GM18498 (cell line): ENCODE measurements at regions not wholly inside any gene's neighbourhood (a gene's known extent, or its start where the extent isn't known, plus 50 kb on each side); places are given as distances from the start of the nearest gene placed in this dataset.
A peak's percentile ranks its signal among the peaks of the same experiment; 100 is the strongest.
"Not testable (repeated sequence)": the region's sequence is repeated elsewhere in the genome, so short reads cannot be mapped to it uniquely, and the experiment has no call there.

Source experiments
- ATAC-seq: cut with Tn5 transposase; IDR thresholded peaks from one replicate; pipeline ENCODE4 v1.9.1; 2021; ENCODE audit warnings: mild to moderate bottlenecking, moderate library complexity; ENCODE audit not compliant: unreplicated experiment

DNA sequence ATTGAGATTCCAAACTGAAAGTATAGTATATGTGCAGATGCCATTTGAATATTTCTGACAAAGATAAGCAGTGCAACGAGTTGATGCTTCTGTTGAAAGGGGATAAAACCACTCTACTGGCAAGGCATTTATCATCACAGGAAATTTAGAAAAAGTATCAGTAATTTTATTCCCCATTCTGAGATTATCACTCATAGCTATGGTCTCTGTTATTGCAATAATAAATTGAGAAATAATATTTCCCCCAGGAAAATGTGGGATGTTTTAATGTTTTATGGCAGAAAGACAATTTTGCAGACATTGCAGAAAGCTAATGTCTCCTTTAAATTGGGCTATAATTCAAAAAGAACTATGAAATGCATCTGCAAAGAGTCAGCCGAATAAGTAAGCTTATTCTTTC, 1612.7 kb upstream of the ACO1 start:
- ATAC-seq, result no peak

- ATAC-seq, result no peak
These were observed 1611.0 kb upstream of the ACO1 start for GRCh38 chr9:30773427-30773826.

DNA sequence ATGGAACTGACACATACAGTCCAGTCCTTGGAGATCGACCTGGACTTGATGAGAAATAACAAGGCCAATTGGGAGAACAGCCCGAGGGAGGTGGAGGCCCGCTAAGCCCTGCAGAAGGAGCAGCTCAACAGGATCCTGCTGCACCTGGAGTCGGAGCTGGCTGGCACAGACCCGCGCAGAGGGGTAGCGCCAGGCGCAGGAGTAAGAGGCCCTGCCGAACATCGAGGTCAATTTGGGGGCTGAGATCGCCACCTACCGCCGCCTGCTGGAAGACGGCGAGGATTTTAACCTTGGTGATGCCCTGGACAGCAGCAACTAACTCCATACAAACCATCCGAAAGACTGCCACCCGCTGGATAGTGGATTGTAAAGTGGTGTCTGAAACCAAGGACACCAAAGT, 1610.1 kb upstream of the ACO1 start:
- ATAC-seq, result no peak

DNA sequence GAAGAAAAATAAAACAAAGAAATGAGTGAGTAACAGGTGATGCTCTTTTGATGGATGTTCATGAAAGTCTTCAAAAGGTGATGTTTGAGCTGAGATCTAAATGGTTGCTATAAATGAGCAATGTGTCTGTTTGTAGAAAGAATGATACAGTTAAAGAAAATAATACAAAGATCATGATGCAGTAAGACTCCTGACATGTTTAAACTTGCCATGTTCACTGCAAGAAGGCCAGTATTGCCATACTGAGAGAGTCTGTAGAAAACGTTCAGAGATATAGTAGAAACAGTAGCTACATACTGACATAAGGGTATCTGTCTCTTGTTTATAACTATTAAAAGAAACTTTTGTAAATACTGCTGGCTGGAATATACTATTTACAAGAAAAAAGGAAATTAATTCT, 1609.2 kb upstream of the ACO1 start:
- ATAC-seq, result no peak

DNA sequence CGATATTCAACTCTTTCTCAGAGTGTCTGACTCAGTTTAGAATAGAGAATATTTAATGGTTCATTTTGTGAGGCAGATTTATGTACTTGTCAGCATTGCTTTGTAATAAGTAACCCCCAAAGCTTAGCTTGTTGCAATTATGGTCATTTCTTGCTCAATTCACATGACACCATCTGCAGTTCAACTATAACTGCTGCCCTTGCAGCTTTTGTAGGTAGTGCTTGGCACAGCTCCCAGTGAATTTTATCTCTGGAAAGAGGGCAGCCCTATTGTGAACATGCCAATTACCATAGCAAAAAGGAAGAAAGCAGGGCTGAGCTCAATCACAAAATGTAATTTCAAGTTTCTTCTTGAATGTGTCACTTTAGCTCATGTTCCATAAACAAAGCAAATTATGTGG, 1587.7 kb upstream of the ACO1 start:
- no peak for ATAC-seq

GRCh38 chr9:30799527-30800101, 1584.8 kb upstream of the ACO1 start:
- no peak for ATAC-seq

DNA sequence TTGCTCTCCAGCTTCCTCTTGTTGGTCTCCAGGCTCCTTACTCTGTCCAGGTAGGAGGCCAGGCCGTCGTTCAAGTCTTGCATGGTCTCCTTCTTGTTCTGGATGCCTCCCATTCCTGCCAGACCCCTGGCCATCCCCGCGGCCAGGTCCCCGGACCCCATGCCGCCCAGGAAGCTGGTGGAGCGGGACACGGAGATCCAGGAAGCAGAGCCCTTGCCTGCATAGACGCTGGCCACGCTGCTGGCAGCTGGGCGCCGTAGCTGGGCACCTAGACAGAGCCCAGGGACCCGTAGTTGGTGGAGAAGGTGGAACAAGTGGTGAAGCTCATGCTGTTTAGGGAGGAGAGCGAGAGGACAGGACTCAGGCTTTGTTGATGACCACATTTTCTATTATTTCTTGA, 1584.0 kb upstream of the ACO1 start:
- ATAC-seq, result no peak

GRCh38 chr9:30812821-30813220, 1571.6 kb upstream of the ACO1 start:
- ATAC-seq, result no peak

GRCh38 chr9:30815585-30815984, 1568.9 kb upstream of the ACO1 start:
- ATAC-seq, result no peak

- no peak for ATAC-seq
These were observed 1539.3 kb upstream of the ACO1 start for GRCh38 chr9:30845136-30845535.

GRCh38 chr9:30846651-30847050, 1537.8 kb upstream of the ACO1 start:
- ATAC-seq, result no peak

- no peak for ATAC-seq
These were observed 1532.8 kb upstream of the ACO1 start for GRCh38 chr9:30851600-30851999.

GRCh38 chr9:30900706-30901105, 1483.7 kb upstream of the ACO1 start:
- no peak for ATAC-seq

- ATAC-seq, result no peak
These were observed 1471.1 kb upstream of the ACO1 start for GRCh38 chr9:30913331-30913730.

GRCh38 chr9:30915451-30915850, 1469.0 kb upstream of the ACO1 start:
- no peak for ATAC-seq

- no peak for ATAC-seq
These were observed 1459.3 kb upstream of the ACO1 start for GRCh38 chr9:30925126-30925525.

DNA sequence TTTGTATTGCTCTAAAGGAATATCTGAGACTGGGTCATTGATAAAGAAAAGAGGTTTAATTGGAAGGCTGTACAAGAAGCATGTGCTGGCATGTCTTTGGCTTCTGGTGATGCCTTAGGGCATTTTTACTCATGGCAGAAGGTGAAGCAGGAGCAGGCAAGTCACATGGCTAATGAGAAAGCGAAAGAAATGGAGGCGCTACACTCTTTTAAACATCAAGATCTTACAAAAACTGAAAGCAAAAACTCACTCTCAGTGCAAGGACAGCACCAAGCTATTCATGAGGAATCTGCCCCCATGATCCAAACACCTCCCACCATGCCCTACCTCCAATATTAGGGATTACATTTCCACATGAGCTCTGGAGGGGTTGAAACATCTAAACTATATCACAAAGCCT, 1458.8 kb upstream of the ACO1 start:
- ATAC-seq, result no peak

DNA sequence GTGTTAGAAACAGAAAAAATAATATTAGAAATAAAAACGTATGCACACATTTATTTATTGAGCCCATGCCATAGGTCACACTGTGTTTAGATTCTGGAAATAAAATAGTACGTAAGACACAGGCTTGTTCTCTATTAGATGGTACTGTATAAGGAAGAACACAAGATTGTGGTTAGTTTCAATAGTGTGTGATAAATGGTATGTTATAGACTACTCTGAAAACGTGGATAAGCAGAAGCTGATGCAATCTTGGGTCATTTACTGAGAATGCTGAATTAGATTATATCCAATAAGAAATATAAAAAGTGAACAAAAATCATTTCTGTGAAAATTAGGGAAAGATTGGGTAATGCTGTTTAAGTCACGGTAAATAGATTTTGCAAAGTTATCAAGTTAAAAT, 1456.4 kb upstream of the ACO1 start:
- ATAC-seq, result no peak

DNA sequence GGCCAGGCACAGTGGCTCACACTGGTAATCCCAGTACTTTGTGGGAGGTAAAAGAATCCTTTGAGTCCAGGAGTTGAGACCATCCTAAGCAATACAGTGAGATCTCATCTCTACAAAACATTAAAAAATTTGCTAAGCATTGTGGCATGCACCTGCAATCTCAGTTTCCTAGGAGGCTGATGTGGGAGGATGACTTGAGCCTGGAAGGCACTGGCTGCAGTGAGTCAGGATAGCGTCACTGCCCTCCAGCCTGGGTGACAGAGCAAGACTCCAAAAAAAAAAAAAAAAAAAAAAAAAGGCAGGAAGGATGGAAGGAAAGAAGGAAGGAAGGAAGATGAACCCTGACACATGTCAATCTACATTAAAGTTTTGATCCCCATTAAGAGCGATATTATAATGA, 1452.2 kb upstream of the ACO1 start:
- no peak for ATAC-seq

GRCh38 chr9:30935730-30936129, 1448.7 kb upstream of the ACO1 start:
- peak; percentile 53 for ATAC-seq

GRCh38 chr9:30937106-30937505, 1447.3 kb upstream of the ACO1 start:
- ATAC-seq, result no peak

DNA sequence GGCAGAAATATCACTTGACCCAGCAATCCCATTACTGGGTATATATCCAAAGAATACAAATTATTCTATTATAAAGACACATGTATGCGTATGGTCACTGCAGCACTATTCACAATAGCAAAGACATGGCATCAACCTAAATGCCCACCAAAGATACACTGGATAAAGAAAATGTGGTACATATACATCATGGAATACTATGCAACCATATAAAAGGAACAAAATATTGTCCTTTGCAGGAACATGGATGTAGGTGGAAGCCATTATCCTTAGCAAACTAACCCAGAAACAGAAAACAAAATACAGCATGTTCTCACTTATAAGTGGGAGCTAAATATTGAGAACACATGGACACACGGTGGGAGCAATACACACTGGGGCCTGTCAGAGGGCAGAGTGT, 1441.6 kb upstream of the ACO1 start:
- not testable (repeated sequence) for ATAC-seq

- ATAC-seq, result no peak
These were observed 1440.8 kb upstream of the ACO1 start for GRCh38 chr9:30943446-30944224.
